ENCODE measurements at regions not wholly inside any gene's neighbourhood (a gene's known extent, or its start where the extent isn't known, plus 50 kb on each side); places are given as distances from the start of the nearest gene placed in this dataset.

- TF ChIP-seq EZH2 (IDR thresholded peaks at IDR 0.05; ENCODE audit: borderline replicate concordance, low read depth, low read length, severe bottlenecking) (no peak), CTCF (IDR thresholded peaks at IDR 0.05; ENCODE audit: borderline replicate concordance, extremely low read depth, low read length, poor library complexity, severe bottlenecking) (no peak)
Observed at GRCh38 chr6:21873562-21873961, 280.0 kb downstream of the SOX4 start.
